GM23248 (cell line): ENCODE measurements at regions not wholly inside any gene's neighbourhood (a gene's known extent, or its start where the extent isn't known, plus 50 kb on each side); places are given as distances from the start of the nearest gene placed in this dataset.

Experiments
- EZH2 ChIP-seq: fragments of 200-600 bp; sonication (generic); IDR thresholded peaks from 2 replicates; pipeline ENCODE4 v1.6.1; 2018; ENCODE audit warnings: antibody characterized with exemption, mild to moderate bottlenecking; ENCODE audit not compliant: insufficient read depth, poor library complexity, severe bottlenecking
- EZH2phosphoT487 ChIP-seq: fragments of 200-600 bp; sonication (generic); IDR thresholded peaks from 2 replicates; pipeline ENCODE4 v1.6.1; 2018; ENCODE audit warnings: antibody characterized with exemption, moderate library complexity, mild to moderate bottlenecking, low read depth; ENCODE audit not compliant: insufficient read depth

- no peak for TF ChIP-seq EZH2phosphoT487
- no peak for TF ChIP-seq EZH2
These were observed 101.3 kb upstream of the FGF3 start for GRCh38 chr11:69920345-69921127.
